Activated CD8-positive, alpha-beta memory T cell treated with anti-CD3 and anti-CD28 coated beads, Interleukin-2, amount 10 ng/mL, durations not matched to agents 7 days and 5 days (primary cell): ENCODE measurements at regions not wholly inside any gene's neighbourhood (a gene's known extent, or its start where the extent isn't known, plus 50 kb on each side); places are given as distances from the start of the nearest gene placed in this dataset.

ENCODE experiments used
- ATAC-seq: fragments of 150-1000 bp; cut with Tn5 transposase; one replicate; pipeline ENCODE4 v1.10.0; 2021; ENCODE audit warnings: moderate library complexity
- CTCF ChIA-PET: fragments of 350-600 bp; sonication (Branson Sonifier 250); formaldehyde crosslinking; loops from one replicate; lab custom pipeline; 2021; ENCODE audit warnings: antibody characterized with exemption; lab: Charles Lee
- DNase-seq: peaks from one replicate; pipeline ENCODE4 v3.0.0-alpha.2; 2020
- H3K27ac Mint-ChIP-seq: one replicate; pipeline ENCODE4 v1.8.0; 2021; ENCODE audit warnings: mild to moderate bottlenecking, mixed read lengths
- H3K27me3 Mint-ChIP-seq: one replicate; pipeline ENCODE4 v1.8.0; 2021; ENCODE audit warnings: mixed read lengths
- H3K36me3 Mint-ChIP-seq: one replicate; pipeline ENCODE4 v1.8.0; 2021; ENCODE audit warnings: mild to moderate bottlenecking, mixed read lengths
- H3K4me1 Mint-ChIP-seq: one replicate; pipeline ENCODE4 v1.8.0; 2021; ENCODE audit warnings: mixed read lengths
- H3K4me3 Mint-ChIP-seq: one replicate; pipeline ENCODE4 v1.8.0; 2021; ENCODE audit warnings: mild to moderate bottlenecking, moderate library complexity, mixed read lengths
- H3K9me3 Mint-ChIP-seq: one replicate; pipeline ENCODE4 v1.8.0; 2022; ENCODE audit warnings: low read depth, mixed read lengths

DNA sequence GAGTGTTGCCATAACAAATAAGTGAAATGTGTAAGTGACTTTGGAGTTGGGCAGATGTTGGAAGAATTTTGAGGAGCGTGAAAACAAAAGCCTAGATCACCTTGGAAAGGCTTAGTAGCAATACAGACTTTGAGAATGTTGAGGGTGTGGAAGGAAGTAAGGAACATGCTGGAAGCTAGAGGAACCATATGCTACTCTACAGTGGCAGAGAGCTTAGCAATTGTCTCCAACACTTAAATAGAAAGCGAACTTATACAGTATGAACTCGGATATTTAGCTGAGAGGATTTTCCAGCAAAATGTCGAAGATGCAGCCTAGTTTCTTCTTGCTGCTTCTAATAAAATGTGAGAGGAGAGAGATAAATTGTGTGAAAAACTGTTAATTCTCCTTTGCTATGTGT lies 271.2 kb downstream of the ADRA2A start:
- CTCF ChIA-PET = no interaction called here
- no peaks in the 10 kb centered on the region for H3K9me3 Mint-ChIP-seq

DNA sequence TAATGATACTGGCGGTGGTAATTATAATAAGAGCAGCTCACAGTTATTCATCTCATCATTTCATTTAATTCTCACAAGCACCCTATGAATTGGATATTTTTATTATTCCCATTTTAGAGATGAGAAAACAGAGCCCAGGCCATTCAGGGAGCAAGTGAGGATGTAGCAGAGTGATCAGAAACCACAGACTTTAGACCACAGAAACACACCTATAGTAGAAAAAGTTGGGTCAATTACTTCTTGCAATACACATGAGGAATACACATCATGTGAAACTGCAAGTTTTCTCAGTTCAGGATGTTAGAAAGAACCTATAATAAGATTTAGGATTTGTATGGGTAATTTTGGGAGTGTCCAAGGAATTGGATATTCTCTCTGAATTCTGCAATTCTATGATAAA lies 278.0 kb downstream of the ADRA2A start:
- no peak overlapping the region for H3K4me3 Mint-ChIP-seq
- no peak overlapping the region for H3K27ac Mint-ChIP-seq
- no peak for ATAC-seq
- no peaks in the 10 kb centered on the region for H3K36me3 Mint-ChIP-seq
- peaks cover 18% of the 10 kb centered on the region for H3K27me3 Mint-ChIP-seq
- H3K4me1 Mint-ChIP-seq = no peaks in the 10 kb centered on the region
- no peaks in the 10 kb centered on the region for H3K9me3 Mint-ChIP-seq
- CTCF ChIA-PET = no interaction called here
- DNase-seq = no peak

More for the DNA sequence above, 271.2 kb downstream of the ADRA2A start:
- Mint-ChIP-seq H3K27me3 (no peaks in the 10 kb centered on the region), H3K27ac (no peak overlapping the region), H3K4me3 (no peak overlapping the region), H3K36me3 (no peaks in the 10 kb centered on the region), H3K4me1 (no peaks in the 10 kb centered on the region)
- ATAC-seq (no peak), DNase-seq (no peak)

DNA sequence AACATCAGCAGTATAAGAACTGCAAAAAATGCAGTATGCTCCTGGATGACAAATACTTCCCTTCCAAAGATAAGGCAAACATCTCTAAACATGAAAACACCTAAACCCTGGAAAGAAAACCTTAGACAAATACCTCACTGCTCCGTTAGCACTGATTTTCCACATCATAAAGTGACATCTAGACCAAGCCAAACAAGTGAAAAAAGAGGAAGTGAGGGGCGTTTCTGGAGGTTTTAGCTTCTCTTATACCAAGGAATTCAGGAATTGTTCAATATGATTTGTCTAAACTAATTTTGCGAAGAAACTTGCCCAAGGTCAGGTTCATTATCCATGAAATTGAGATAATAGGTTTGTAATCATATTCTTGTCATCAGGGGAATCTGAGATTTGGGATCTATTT lies 279.7 kb downstream of the ADRA2A start:
- Mint-ChIP-seq H3K27ac (no peak overlapping the region), H3K36me3 (no peaks in the 10 kb centered on the region), H3K4me3 (no peak overlapping the region), H3K27me3 (peaks cover 21% of the 10 kb centered on the region), H3K4me1 (no peaks in the 10 kb centered on the region), H3K9me3 (no peaks in the 10 kb centered on the region)
- CTCF ChIA-PET = no interaction called here
- DNase-seq (no peak), ATAC-seq (no peak)

DNA sequence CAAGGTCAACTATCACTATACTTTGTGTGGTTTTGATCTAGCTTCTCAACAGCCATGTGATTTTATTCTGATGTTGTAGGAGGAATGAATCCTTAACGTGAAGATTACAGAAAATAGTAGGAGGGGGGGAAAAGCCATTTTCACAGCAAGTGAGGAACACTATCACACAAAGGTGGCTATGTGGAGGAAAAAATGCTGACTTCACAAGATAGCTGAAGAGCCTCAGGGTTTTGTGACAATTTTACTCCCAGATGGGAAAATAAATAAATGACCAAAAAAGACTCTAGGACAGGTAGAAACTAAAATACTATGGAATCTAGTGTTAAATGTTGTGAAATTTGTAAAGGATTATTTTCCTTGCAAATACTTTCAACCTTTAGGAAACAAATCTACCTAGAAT lies 281.0 kb downstream of the ADRA2A start:
- no peak overlapping the region for H3K4me3 Mint-ChIP-seq
- peaks cover 22% of the 10 kb centered on the region for H3K27me3 Mint-ChIP-seq

GRCh38 chr10:111360260-111360925 lies 283.6 kb downstream of the ADRA2A start:
- DNase-seq (no peak), ATAC-seq (peak; percentile 53)
- no peaks in the 10 kb centered on the region for H3K4me1 Mint-ChIP-seq
- H3K9me3 Mint-ChIP-seq = no peaks in the 10 kb centered on the region
- no peak overlapping the region for H3K27ac Mint-ChIP-seq
- H3K4me3 Mint-ChIP-seq = no peak overlapping the region
- CTCF ChIA-PET = no interaction called here
- no peaks in the 10 kb centered on the region for H3K36me3 Mint-ChIP-seq
- peaks cover 21% of the 10 kb centered on the region for H3K27me3 Mint-ChIP-seq

More for the DNA sequence above, 281.0 kb downstream of the ADRA2A start:
- Mint-ChIP-seq H3K9me3 (no peaks in the 10 kb centered on the region), H3K4me1 (no peaks in the 10 kb centered on the region), H3K27ac (no peak overlapping the region), H3K36me3 (no peaks in the 10 kb centered on the region)
- ATAC-seq (no peak), DNase-seq (no peak)
- CTCF ChIA-PET = interaction anchor here (0.5 kb wide), 1 partner anchor 1592 kb away, joined by 3 read pairs; the partner anchor contains the start of gene TCF7L2

GRCh38 chr10:111367531-111367930 lies 290.7 kb downstream of the ADRA2A start:
- no peak for ATAC-seq
- Mint-ChIP-seq H3K36me3 (no peaks in the 10 kb centered on the region), H3K27ac (no peak overlapping the region), H3K4me3 (no peak overlapping the region), H3K4me1 (no peaks in the 10 kb centered on the region), H3K9me3 (no peaks in the 10 kb centered on the region), H3K27me3 (peaks cover 9% of the 10 kb centered on the region)
- CTCF ChIA-PET = no interaction called here
- DNase-seq = no peak

DNA sequence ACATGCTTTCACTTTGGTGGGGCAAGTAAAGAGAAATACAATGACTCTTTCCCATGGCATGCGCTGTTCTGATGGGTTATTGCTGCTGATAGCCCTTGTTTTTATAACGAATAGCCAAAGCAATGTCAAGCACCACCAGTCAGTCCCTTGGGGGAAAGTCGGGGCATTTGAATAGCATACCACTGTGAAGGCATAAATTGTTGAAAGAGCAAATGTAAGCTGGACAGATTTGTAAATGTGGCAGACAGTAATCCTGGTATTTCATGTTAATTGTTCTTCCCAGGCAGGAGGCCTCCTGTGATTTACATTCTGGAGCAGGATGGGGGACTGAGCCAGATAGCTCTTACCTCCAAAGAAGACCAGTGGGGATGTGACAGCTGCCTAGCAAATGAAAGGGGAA lies 293.3 kb downstream of the ADRA2A start:
- H3K4me1 Mint-ChIP-seq = no peaks in the 10 kb centered on the region
- ATAC-seq = no peak
- CTCF ChIA-PET = no interaction called here
- no peak overlapping the region for H3K27ac Mint-ChIP-seq
- no peaks in the 10 kb centered on the region for H3K9me3 Mint-ChIP-seq
- DNase-seq = no peak
- no peaks in the 10 kb centered on the region for H3K36me3 Mint-ChIP-seq
- H3K4me3 Mint-ChIP-seq = no peak overlapping the region
- H3K27me3 Mint-ChIP-seq = no peaks in the 10 kb centered on the region

DNA sequence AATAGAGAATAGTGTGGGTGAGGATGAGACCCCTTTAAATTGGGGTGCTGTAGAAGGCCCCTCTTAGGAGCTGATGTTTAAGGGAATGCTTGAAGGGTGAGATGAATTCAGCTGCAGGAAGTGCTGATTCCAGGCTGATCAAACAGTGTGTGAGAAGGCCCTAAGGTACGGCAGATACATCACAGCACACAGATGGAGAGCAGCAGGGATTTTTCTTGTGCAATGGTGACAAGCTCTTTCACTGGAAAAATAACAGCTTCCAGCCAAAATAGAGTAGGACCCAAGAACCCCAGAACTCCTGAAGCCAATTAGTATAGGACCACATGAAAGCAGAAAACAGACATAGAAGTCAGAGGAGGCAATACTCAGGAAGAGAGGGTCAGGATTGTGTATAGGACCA lies 296.9 kb downstream of the ADRA2A start:
- Mint-ChIP-seq H3K9me3 (no peaks in the 10 kb centered on the region), H3K36me3 (no peaks in the 10 kb centered on the region), H3K27ac (no peak overlapping the region), H3K4me1 (no peaks in the 10 kb centered on the region), H3K27me3 (peaks cover 6% of the 10 kb centered on the region), H3K4me3 (no peak overlapping the region)
- ATAC-seq (no peak), DNase-seq (no peak)
- CTCF ChIA-PET = no interaction called here

DNA sequence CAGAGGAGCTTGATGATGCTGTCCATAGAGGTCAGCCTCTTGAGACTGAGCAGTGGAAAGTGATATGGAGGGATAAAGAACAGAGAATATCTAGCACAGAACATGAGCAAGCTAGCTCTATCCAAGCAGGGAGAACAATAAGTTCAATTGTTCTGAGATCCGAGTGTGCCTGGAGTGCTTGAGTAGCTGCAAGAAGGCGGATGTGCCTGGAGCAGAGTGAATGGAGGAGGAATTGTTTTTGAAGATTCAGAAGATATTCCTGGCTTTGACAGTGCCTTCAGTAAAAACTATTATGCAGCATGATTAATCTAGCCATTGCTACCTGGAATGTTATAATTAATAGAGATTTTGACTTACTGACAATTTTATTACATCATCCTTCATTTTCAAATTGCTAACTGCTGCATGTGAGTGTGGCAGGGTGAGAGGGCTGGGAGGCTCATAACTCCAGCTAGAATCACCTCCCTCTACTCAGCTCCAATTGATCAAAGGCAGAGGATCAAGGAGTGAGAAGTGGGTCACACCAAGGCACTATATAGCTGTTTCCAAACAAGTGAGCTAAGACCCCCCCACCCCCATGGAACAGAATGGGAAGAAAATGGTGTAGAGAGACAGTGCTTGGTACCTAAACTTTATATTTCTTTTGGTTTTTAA lies 302.8 kb downstream of the ADRA2A start:
- no peaks in the 10 kb centered on the region for H3K4me1 Mint-ChIP-seq
- H3K9me3 Mint-ChIP-seq = no peaks in the 10 kb centered on the region
- CTCF ChIA-PET = no interaction called here
- H3K27me3 Mint-ChIP-seq = peaks cover 6% of the 10 kb centered on the region
- no peak overlapping the region for H3K27ac Mint-ChIP-seq
- no peak for ATAC-seq
- no peak overlapping the region for H3K4me3 Mint-ChIP-seq
- no peak for DNase-seq
- H3K36me3 Mint-ChIP-seq = no peaks in the 10 kb centered on the region

DNA sequence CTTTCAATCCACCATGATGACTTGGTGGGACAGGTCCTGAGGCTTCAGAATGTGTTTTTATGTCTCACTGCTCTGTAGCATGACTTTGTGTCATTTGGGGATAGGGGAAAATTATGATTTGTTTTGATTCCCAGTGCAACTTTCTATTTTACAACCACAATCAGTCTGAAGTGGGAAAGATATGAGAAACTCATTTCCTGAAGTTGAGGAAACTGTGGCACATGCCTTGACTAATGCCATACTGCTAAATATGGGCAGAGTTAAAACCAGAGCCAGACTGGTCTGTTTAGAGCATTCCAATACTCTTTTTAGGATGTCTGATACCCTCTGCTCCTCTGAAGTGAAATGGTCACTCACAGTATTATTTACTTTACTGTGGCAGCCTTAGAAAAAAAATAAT lies 307.7 kb downstream of the ADRA2A start:
- H3K27me3 Mint-ChIP-seq = no peaks in the 10 kb centered on the region
- H3K4me3 Mint-ChIP-seq = no peak overlapping the region
- no peaks in the 10 kb centered on the region for H3K4me1 Mint-ChIP-seq
- DNase-seq (no peak), ATAC-seq (no peak)
- H3K27ac Mint-ChIP-seq = no peak overlapping the region
- H3K36me3 Mint-ChIP-seq = no peaks in the 10 kb centered on the region
- CTCF ChIA-PET = no interaction called here
- no peaks in the 10 kb centered on the region for H3K9me3 Mint-ChIP-seq

GRCh38 chr10:111390813-111391563 lies 314.2 kb downstream of the ADRA2A start:
- ATAC-seq = no peak
- CTCF ChIA-PET = no interaction called here
- Mint-ChIP-seq H3K9me3 (no peaks in the 10 kb centered on the region), H3K4me3 (no peak overlapping the region), H3K4me1 (no peaks in the 10 kb centered on the region), H3K27ac (no peak overlapping the region), H3K36me3 (no peaks in the 10 kb centered on the region), H3K27me3 (peaks cover 2% of the 10 kb centered on the region)
- DNase-seq = no peak

GRCh38 chr10:111392159-111392558 lies 315.3 kb downstream of the ADRA2A start:
- CTCF ChIA-PET = no interaction called here

DNA sequence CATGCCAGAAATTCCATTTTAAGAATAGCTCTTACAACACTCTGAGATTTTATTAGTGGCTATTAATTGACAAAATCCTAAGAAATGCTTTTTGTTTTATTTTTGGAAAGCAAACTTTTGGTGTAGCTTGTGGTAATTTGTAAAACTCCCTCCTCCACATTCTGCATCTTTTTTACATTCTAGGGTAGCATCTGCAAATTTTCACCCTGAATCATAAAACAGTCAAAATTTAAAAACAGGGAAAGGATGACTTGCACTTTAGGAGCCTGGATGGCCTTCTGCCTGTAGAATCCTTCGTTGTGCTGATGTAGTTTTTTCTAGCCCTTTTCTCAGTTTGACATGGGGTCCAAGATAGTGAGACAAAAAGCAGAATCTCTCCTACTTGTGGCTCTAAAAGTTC lies 316.1 kb downstream of the ADRA2A start:
- Mint-ChIP-seq H3K36me3 (no peaks in the 10 kb centered on the region), H3K4me3 (no peak overlapping the region), H3K27ac (no peak overlapping the region), H3K9me3 (no peaks in the 10 kb centered on the region), H3K4me1 (no peaks in the 10 kb centered on the region), H3K27me3 (peaks cover 2% of the 10 kb centered on the region)
- ATAC-seq (no peak), DNase-seq (no peak)
- CTCF ChIA-PET = no interaction called here

More at GRCh38 chr10:111392159-111392558, 315.3 kb downstream of the ADRA2A start:
- DNase-seq (no peak), ATAC-seq (no peak)
- no peaks in the 10 kb centered on the region for H3K9me3 Mint-ChIP-seq
- peaks cover 2% of the 10 kb centered on the region for H3K27me3 Mint-ChIP-seq
- H3K27ac Mint-ChIP-seq = no peak overlapping the region
- no peak overlapping the region for H3K4me3 Mint-ChIP-seq
- no peaks in the 10 kb centered on the region for H3K36me3 Mint-ChIP-seq
- H3K4me1 Mint-ChIP-seq = no peaks in the 10 kb centered on the region

- peaks cover 2% of the 10 kb centered on the region for H3K27me3 Mint-ChIP-seq
- DNase-seq (no peak), ATAC-seq (no peak)
- no peaks in the 10 kb centered on the region for H3K9me3 Mint-ChIP-seq
- CTCF ChIA-PET = no interaction called here
- no peak overlapping the region for H3K4me3 Mint-ChIP-seq
- H3K4me1 Mint-ChIP-seq = no peaks in the 10 kb centered on the region
- no peaks in the 10 kb centered on the region for H3K36me3 Mint-ChIP-seq
- no peak overlapping the region for H3K27ac Mint-ChIP-seq
Observed at GRCh38 chr10:111410740-111411139, 333.9 kb downstream of the ADRA2A start.
